Right renal pelvis (tissue), 4 donors: ENCODE measurements at regions not wholly inside any gene's neighbourhood (a gene's known extent, or its start where the extent isn't known, plus 50 kb on each side); places are given as distances from the start of the nearest gene placed in this dataset.

ENCODE experiments used
- DNase-seq, 4 donors: peaks; one replicate each; pipeline ENCODE4 v3.0.0-alpha.2; 2013; ENCODE audit warnings: low read depth in 4 of 4, low spot score in 3 of 4, missing footprints in 1 of 4

- no peak for DNase-seq
These were observed 102.1 kb upstream of the MLIP start for GRCh38 chr6:54009052-54009654.

GRCh38 chr6:54010340-54011276 lies 100.6 kb upstream of the MLIP start:
- peak in 1 of 4 donors; percentile 20 for DNase-seq

GRCh38 chr6:54011277-54011648 lies 100.0 kb upstream of the MLIP start:
- no peak for DNase-seq

- DNase-seq = no peak
These were observed 97.3 kb upstream of the MLIP start for GRCh38 chr6:54013966-54014365.

GRCh38 chr6:54014440-54014839 lies 96.8 kb upstream of the MLIP start:
- DNase-seq = no peak

GRCh38 chr6:54017877-54018276 lies 93.4 kb upstream of the MLIP start:
- DNase-seq = no peak

- no peak for DNase-seq
These were observed 92.5 kb upstream of the MLIP start for GRCh38 chr6:54018722-54019121.

GRCh38 chr6:54019860-54020259 lies 91.4 kb upstream of the MLIP start:
- no peak for DNase-seq

- no peak for DNase-seq
These were observed 90.9 kb upstream of the MLIP start for GRCh38 chr6:54020334-54020733.

GRCh38 chr6:54026652-54027400 lies 84.4 kb upstream of the MLIP start:
- no peak for DNase-seq

GRCh38 chr6:54028170-54028569 lies 83.1 kb upstream of the MLIP start:
- DNase-seq = no peak

- no peak for DNase-seq
These were observed 82.1 kb upstream of the MLIP start for GRCh38 chr6:54029187-54029586.

- DNase-seq = no peak
These were observed 80.1 kb upstream of the MLIP start for GRCh38 chr6:54031169-54031568.

- no peak for DNase-seq
These were observed 73.9 kb upstream of the MLIP start for GRCh38 chr6:54037277-54037779.

GRCh38 chr6:54040545-54040944 lies 70.7 kb upstream of the MLIP start:
- DNase-seq = no peak

- no peak for DNase-seq
These were observed 70.0 kb upstream of the MLIP start for GRCh38 chr6:54041239-54041638.

GRCh38 chr6:54043360-54043759 lies 67.9 kb upstream of the MLIP start:
- no peak for DNase-seq

GRCh38 chr6:54044059-54044458 lies 67.2 kb upstream of the MLIP start:
- DNase-seq = no peak

GRCh38 chr6:54048782-54049181 lies 62.5 kb upstream of the MLIP start:
- DNase-seq = no peak

- DNase-seq = no peak
These were observed 60.5 kb upstream of the MLIP start for GRCh38 chr6:54050750-54051149.

GRCh38 chr6:54053881-54054391 lies 57.3 kb upstream of the MLIP start:
- DNase-seq = no peak
